ENCODE measurements at regions not wholly inside any gene's neighbourhood (a gene's known extent, or its start where the extent isn't known, plus 50 kb on each side); places are given as distances from the start of the nearest gene placed in this dataset.
"Not testable (repeated sequence)": the region's sequence is repeated elsewhere in the genome, so short reads cannot be mapped to it uniquely, and the experiment has no call there.

GRCh38 chr7:13021566-13022300, 334.3 kb downstream of the ARL4A start:
- WGBS: 95% methylated on average over 6 of the region's 6 CpGs

GRCh38 chr7:13024121-13024674, 336.8 kb downstream of the ARL4A start:
- Histone ChIP-seq H3K36me3 (ENCODE audit: control insufficient read depth in 4 of 4, insufficient read depth in 3 of 4, low read depth in 1 of 4, low read length in 3 of 4) (no peaks in the 10 kb centered on the region), H3K27me3 (ENCODE audit: control insufficient read depth in 4 of 4, insufficient read depth in 4 of 4, low read length in 3 of 4) (no peaks in the 10 kb centered on the region), H3K4me1 (ENCODE audit: control insufficient read depth in 4 of 4, insufficient read depth in 4 of 4, low read length in 3 of 4) (no peaks in the 10 kb centered on the region), H3K9me3 (ENCODE audit: control insufficient read depth in 4 of 4, low read length in 3 of 4) (no peaks in the 10 kb centered on the region), H3K4me3 (ENCODE audit: low read depth in 1 of 3, low read length in 3 of 3) (no peak overlapping the region), H3K27ac (ENCODE audit: low read depth in 1 of 2, low read length in 2 of 2) (no peak overlapping the region), H3K9ac (ENCODE audit: low read depth in 1 of 2, low read length in 2 of 2) (no peak overlapping the region)
- TF ChIP-seq RXRA (IDR thresholded peaks at IDR 0.05): no peak
- TF ChIP-seq CTCF (IDR thresholded peaks at IDR 0.05; ENCODE audit: low read depth, low read length, missing input control): no peak
- TF ChIP-seq TAF1 (conservative IDR thresholded peaks at IDR 0.05): no peak
- 23% methylated on average over 1 of the region's 1 CpG for WGBS
- no peak for DNase-seq (ENCODE audit: low spot score)

More at GRCh38 chr7:13021566-13022300, 334.3 kb downstream of the ARL4A start:
- H3K27ac ChIP-seq (ENCODE audit: low read depth in 1 of 2, low read length in 2 of 2): no peak overlapping the region
- H3K4me1 ChIP-seq (ENCODE audit: control insufficient read depth in 4 of 4, insufficient read depth in 4 of 4, low read length in 3 of 4): no peaks in the 10 kb centered on the region
- DNase-seq (ENCODE audit: low spot score): no peak
- no peaks in the 10 kb centered on the region for H3K36me3 ChIP-seq (ENCODE audit: control insufficient read depth in 4 of 4, insufficient read depth in 3 of 4, low read depth in 1 of 4, low read length in 3 of 4)
- H3K4me3 ChIP-seq (ENCODE audit: low read depth in 1 of 3, low read length in 3 of 3): no peak overlapping the region
- no peaks in the 10 kb centered on the region for H3K9me3 ChIP-seq (ENCODE audit: control insufficient read depth in 4 of 4, low read length in 3 of 4)
- no peak overlapping the region for H3K9ac ChIP-seq (ENCODE audit: low read depth in 1 of 2, low read length in 2 of 2)
- H3K27me3 ChIP-seq (ENCODE audit: control insufficient read depth in 4 of 4, insufficient read depth in 4 of 4, low read length in 3 of 4): no peaks in the 10 kb centered on the region
- TF ChIP-seq HNF4G (IDR thresholded peaks at IDR 0.05): no peak
- TF ChIP-seq SP1 (IDR thresholded peaks at IDR 0.05): no peak
- no peak for TF ChIP-seq HNF4A (conservative IDR thresholded peaks at IDR 0.05)
- no peak for TF ChIP-seq RXRA (IDR thresholded peaks at IDR 0.05)
- TF ChIP-seq EGR1 (IDR thresholded peaks at IDR 0.05; ENCODE audit: low read depth in 2 of 2): no peak
- TF ChIP-seq ZBTB33 (IDR thresholded peaks at IDR 0.05): no peak

GRCh38 chr7:13025043-13025442, 337.6 kb downstream of the ARL4A start:
- WGBS: 95% methylated on average over 3 of the region's 3 CpGs
- H3K27me3 ChIP-seq (ENCODE audit: control insufficient read depth in 4 of 4, insufficient read depth in 4 of 4, low read length in 3 of 4); H3K9ac ChIP-seq (ENCODE audit: low read depth in 1 of 2, low read length in 2 of 2): not testable (repeated sequence)

GRCh38 chr7:13027321-13027720, 339.9 kb downstream of the ARL4A start:
- Histone ChIP-seq H3K27ac (ENCODE audit: low read depth in 1 of 2, low read length in 2 of 2) (no peak overlapping the region), H3K9me3 (ENCODE audit: control insufficient read depth in 4 of 4, low read length in 3 of 4) (no peaks in the 10 kb centered on the region), H3K4me1 (ENCODE audit: control insufficient read depth in 4 of 4, insufficient read depth in 4 of 4, low read length in 3 of 4) (no peaks in the 10 kb centered on the region), H3K9ac (ENCODE audit: low read depth in 1 of 2, low read length in 2 of 2) (no peak overlapping the region), H3K27me3 (ENCODE audit: control insufficient read depth in 4 of 4, insufficient read depth in 4 of 4, low read length in 3 of 4) (no peaks in the 10 kb centered on the region), H3K36me3 (ENCODE audit: control insufficient read depth in 4 of 4, insufficient read depth in 3 of 4, low read depth in 1 of 4, low read length in 3 of 4) (no peaks in the 10 kb centered on the region), H3K4me3 (ENCODE audit: low read depth in 1 of 3, low read length in 3 of 3) (no peak overlapping the region)
- WGBS: 92% methylated on average over 2 of the region's 2 CpGs
- TF ChIP-seq EGR1 (IDR thresholded peaks at IDR 0.05; ENCODE audit: low read depth in 2 of 2) (no peak), JUND (IDR thresholded peaks at IDR 0.05) (no peak), FOXA2 (IDR thresholded peaks at IDR 0.05) (no peak), SP1 (IDR thresholded peaks at IDR 0.05) (no peak), RXRA (IDR thresholded peaks at IDR 0.05) (no peak), MAX (IDR thresholded peaks at IDR 0.05) (no peak), ATF3 (IDR thresholded peaks at IDR 0.05) (no peak), TAF1 (conservative IDR thresholded peaks at IDR 0.05) (no peak), RAD21 (IDR thresholded peaks at IDR 0.05) (no peak)
- no peak for DNase-seq (ENCODE audit: low spot score)

More at GRCh38 chr7:13025043-13025442, 337.6 kb downstream of the ARL4A start:
- H3K36me3 ChIP-seq (ENCODE audit: control insufficient read depth in 4 of 4, insufficient read depth in 3 of 4, low read depth in 1 of 4, low read length in 3 of 4); H3K4me3 ChIP-seq (ENCODE audit: low read depth in 1 of 3, low read length in 3 of 3); H3K27ac ChIP-seq (ENCODE audit: low read depth in 1 of 2, low read length in 2 of 2); H3K9me3 ChIP-seq (ENCODE audit: control insufficient read depth in 4 of 4, low read length in 3 of 4); DNase-seq (ENCODE audit: low spot score); H3K4me1 ChIP-seq (ENCODE audit: control insufficient read depth in 4 of 4, insufficient read depth in 4 of 4, low read length in 3 of 4): not testable (repeated sequence)

Measured in liver (tissue), 8 donors.